GM08714 (cell line): ENCODE measurements at regions not wholly inside any gene's neighbourhood (a gene's known extent, or its start where the extent isn't known, plus 50 kb on each side); places are given as distances from the start of the nearest gene placed in this dataset.

Source experiments
- H3K4me3 ChIP-seq: fragments of 200-500 bp; sonication (Bioruptor generic); 2 replicates; pipeline ENCODE4 v1.5.1; 2014; ENCODE audit warnings: mild to moderate bottlenecking, low read length, inconsistent platforms
- ZNF274 ChIP-seq: IDR thresholded peaks from 2 replicates; pipeline ENCODE4 v1.6.1; 2012; ENCODE audit warnings: mild to moderate bottlenecking, low read depth, low read length

DNA sequence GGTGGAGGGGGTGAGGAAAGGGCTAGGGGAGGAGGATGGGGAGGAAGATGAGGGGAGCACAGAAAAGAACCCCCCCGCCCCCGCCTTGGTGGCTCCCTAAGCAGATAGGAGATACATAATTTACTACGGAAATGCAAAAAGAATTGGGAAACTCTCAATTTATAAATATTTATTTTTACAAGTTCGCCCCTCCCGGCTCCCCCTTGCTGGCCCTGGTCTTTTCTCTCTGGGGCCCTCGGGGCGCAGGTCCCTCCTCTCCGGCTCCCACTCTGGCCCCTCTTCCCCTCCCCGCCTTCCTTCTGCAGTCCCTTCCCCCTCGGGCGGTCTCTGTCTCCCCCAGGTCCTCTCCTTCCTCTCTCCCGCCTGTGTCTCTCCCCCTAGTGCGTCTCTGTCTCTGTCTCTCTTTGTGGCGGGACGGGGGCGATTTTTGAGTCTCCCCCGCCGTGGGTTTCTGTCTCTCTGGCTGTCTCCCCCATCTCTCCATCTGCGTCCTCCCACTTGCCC is 173.6 kb upstream of the IER5L start:
- H3K4me3 ChIP-seq, result no peak overlapping the region
- no peak for TF ChIP-seq ZNF274

DNA sequence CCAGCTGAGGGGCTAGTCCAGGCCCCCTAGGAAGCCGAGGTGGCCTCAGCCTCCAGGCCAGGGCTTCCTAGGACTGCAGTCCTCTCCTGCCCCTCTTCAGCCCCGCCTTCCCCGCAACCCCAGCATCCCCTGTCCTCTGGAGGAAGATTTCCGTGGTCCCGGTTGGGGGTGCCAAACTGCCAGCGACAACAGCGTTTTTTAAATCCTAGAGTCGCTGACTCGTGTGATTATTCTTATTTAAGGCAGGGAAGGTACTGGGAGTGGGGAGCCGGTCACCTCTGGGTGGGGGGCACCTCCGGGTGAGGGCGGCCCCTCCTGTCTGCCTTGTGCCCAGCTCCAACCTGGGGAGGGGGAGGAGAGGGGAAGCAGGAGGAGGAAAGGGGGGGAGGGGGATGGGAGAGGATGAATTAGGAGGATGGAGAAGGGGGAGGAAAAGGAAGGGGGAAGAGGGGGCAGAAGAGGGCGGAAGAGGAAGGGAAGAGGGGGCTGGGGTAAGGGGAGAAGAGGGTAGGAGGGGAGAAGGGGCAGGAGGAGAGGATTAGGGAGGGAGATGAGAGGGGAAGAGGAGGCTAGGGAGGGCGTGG is 173.1 kb upstream of the IER5L start:
- no peak overlapping the region for H3K4me3 ChIP-seq
- TF ChIP-seq ZNF274, result no peak

DNA sequence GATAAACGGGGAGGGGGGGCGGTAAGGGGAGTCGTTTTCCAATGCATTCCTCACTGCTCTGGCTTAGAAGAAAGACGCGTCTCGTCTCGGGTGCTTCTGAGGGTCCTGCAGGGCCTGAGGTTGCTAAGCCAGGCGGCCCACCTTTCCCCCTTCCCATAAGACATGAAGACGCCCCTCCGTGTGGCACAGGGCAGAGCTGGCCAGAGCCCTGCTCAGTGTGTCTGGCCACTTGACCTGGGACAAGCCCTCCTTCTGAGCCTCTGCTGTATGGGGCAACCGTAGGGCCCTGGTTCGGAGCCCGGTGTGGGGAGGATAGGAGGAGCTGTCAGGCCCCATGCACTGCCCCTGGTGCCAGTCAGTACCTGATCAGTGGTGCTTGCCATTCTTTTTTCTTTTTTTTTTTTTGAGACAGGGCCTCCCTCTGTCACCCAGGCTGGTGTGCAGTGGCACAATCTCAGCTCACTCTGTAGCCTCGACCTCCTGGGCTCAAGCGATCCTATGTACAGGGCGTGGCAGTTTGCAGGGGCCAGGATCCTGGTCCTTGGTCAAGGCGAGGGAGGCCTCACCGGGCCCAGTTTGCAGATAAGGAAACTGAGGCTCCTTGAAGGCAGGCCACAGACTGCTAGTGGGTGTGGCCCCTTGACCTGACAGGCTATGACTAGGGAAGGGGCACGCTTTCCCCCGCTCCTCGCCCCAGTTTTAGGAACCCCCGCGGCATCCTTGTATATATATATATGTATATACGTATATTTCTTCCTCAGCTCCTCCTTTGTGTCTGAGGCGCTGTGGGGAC is 172.3 kb upstream of the IER5L start:
- H3K4me3 ChIP-seq, result no peak overlapping the region
- TF ChIP-seq ZNF274, result no peak

DNA sequence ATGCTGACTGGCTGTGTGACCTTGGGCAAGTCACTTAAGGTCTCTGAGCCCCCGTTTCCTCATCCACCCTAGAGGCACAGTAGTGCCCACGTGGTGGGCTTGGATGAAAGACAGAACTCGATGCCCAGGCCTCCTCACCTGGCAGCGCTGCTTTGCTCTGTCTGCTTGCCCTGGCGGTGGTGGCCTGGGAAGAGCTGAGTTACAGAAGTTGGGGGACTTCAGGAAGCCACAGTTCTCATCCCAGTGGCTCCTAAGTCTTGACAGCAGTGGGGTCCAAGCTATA is 171.5 kb upstream of the IER5L start:
- TF ChIP-seq ZNF274, result no peak
- no peak overlapping the region for H3K4me3 ChIP-seq

DNA sequence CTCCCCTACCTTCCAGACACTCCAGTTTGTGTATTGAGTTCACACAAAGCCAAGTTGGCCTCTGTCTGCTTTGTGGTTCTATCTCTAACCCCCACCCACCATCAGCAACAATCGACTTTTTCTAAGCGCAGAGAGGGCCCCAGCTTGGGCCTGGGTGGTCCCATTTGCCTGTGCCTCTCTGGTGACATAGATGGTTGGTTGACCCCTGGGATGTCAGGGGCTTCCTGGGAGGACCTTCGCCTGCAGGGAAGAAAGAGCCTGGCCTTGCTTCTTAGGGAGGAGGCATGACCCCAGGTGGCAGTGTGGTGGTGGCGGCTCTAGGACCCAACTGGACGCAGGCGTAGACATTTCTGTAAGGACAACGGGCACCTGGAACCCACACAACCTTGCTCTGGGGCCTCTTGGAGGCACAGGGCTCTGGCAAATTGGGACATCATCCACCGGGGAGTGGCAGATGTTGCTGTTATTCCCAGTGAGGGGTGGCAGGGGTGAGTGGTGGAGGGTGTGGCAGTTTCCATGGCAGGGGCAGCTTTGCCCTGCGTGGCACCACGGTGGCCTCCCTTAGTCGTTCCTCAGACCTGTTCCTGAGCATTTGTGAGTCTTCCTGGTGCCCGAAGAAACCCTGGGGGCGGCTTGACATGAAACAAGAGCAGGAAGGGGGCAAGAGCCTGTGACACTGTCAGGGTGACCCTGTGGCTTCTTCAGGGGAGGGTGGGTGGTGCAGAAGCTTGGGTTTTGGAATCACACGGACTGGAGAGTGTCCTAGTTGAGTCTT is 171.0 kb upstream of the IER5L start:
- no peak overlapping the region for H3K4me3 ChIP-seq
- TF ChIP-seq ZNF274, result no peak

DNA sequence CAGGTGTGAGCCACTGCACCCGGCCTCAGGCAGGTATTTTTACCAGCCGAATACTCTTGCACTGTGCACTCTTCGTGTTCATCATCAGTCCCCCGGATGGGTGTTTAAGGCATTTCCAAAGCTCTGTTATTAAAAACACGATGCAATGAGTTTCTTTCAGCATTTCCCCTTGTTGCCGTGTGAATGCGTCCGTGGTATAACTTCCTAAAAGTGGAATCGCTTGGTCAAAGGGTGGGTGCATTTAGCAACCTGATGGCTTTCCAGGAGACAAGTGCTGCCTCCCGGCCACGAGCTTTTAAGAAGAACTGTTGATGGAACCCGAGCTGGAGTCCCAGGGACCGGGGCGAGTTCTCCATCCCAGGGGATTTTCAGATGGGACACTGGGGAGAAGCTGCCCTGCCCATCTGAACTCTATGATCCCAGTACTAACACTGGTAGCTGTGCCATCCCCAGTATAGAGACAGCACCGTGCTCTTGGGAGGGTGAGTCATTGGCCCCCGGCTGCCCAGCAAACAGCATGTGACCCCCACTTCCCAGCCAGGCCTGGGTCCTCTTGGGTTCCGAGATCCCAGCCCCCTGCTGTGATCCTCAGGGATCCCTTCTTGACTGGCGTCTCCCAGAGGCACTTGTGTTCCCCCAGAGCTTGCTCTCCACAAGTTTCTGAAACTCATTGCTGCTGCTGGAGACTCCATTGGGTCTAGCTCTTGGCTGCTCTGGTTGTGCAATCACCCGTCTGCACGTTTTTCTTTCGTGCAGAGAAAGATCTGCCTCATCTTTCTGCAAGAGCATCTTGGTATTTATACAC is 169.5 kb upstream of the IER5L start:
- H3K4me3 ChIP-seq, result no peak overlapping the region
- TF ChIP-seq ZNF274, result no peak

DNA sequence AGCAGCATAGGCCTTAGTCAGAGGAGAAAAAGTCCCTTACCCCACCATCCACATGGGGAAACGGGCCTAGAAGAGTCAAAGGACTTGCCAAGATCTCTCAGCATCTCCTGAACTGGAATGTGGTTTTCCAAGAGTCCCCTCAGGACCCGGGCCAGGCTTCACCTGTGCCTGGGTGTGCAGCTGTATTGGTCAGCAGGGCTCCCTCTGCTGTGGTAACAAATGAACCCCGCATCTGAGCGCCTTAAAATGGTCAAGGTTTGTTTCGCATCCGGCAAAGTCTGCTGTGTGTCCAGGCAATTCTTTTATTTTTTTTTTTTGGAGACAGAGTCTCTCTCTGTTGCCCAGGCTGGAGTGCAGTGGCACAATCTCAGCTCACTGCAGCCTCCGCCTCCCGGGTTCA is 168.0 kb upstream of the IER5L start:
- no peak for TF ChIP-seq ZNF274
- H3K4me3 ChIP-seq, result no peak overlapping the region

DNA sequence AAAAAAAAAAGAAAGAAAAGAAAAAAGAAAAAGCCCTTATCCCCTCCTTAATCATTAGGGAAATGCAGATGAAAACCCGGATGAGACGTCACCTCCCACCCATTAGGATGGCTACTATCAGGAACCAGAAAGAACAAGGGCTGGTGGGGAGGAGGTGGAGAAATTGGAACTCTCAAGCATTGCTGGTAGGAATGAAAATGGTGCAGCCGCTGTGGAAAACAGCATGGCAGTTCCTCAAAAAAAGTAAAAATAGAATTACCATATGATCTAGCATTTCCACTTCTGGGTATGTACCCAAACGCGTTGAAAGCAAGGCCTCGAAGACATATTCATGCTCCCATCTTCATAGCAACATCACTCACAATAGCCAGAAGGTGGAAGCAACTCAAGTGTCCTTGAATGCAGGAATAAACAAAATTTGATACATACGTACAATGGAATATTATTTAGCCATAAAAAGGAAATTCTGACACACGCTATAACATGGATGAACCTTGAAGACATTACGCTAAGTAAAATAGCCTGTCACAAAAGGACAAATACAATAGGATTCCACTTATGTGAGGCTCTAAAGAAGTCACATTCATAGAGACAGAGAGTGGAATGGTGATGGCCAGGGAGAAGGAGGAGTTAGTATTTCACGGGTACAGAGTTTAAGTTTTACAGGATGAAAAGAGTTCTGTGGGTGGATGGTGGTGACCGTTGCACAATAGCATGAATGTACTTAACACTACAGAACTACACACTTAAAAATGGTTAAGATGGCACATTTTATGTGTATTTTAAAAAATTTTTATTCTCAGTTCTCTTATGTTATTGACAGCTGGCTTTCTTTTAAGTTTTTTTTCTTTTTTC is 166.8 kb upstream of the IER5L start:
- no peak for TF ChIP-seq ZNF274
- no peak overlapping the region for H3K4me3 ChIP-seq

DNA sequence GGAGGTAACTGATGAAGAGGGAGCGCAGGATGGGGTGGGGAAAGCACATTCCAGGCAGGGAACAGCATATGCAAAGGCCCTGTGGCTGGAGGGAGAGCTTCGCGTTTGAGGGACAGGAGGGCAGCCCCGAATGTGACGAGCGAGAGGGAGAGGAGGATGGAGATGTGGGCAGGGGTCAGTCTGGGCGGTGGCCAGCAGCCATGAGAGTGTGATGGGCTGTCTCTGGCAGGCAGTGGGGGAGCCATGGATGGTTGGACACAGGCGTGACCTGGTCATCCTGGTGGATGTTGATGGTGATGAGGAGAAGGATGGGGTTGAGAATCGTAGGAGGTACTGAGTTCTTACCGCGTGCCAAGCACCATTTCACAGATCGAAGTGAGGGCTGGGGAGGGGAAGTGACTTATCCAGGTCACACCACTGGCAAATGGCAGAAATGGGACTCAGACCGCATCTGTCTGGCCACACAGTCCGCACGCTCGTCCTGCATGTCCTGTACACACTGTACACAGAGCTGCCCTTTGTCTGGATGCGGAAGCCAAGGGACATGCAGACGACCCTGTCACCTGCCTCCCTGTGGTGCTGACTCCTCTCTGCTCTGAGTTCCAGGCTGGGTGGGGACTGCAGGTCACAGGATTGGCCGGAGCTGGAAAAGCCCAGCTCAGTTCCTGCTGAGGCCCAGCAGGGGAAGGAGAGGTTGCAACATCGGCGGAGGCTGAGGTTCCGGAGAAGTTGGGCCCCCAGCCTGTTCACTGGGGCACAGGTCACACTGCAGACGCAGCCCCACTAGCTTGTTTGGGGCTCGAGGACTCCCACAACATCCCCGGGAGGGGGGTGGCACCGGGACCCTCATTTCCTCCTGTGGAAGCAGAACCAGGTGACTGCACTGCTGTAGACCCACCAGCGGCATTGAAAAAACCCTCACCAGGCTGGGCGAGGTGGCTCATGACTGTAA is 165.6 kb upstream of the IER5L start:
- no peak for TF ChIP-seq ZNF274
- no peak overlapping the region for H3K4me3 ChIP-seq

DNA sequence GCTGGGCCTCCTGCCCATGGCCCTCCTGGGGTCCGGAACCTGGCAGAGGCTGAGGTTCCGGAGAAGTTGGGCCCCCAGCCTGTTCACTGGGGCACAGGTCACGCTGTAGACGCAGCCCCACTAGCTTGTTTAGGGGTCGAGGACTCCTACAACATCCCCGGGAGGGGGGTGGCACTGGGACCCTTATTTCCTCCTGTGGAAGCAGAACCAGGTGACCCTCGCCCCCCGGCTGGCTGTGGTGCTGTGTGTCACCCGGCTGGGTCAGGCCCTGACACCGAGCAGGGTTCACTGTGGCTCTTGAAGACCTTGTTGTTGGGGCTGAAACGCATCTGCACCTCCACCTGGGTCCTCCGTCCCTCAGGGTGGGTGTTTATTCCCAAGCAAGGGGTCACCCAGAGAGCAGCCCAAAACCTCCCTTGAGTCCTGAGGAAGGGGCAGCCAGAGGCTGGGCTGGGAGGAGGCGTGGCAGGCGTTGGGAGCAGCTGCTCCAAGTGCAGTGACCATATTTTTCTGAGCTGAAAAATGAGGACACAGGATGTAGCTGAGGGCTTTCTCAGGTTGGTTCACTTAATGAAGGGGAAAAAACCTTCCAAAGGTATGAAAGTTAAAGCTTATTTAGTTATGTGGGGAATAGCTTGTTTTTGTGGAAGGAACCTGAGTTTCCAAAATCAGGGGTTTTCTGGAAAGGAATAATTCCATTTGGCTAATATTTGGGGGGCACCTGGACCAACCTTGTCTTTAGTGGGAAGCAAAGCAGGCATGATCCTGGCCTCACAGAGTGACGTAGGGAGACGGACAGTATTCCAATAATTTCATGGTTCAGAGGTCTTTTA is 164.7 kb upstream of the IER5L start:
- no peak overlapping the region for H3K4me3 ChIP-seq
- TF ChIP-seq ZNF274, result no peak

DNA sequence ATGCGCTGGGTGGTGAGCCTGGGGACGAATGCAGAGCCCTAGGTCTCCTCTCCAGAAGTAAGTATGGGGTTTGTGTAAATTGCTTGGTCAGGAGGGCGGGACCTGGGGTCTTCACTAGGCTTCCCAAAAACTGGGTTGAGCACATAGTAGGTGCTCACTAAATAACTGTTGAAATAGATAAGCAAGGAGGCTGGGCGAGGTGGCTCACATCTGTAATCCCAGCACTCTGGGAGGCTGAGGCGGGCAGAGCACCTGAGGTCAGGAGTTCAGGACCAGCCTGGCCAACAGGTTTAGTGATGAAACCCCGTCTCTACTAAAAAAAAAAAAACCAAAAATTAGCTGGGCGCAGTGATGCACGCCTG is 163.9 kb upstream of the IER5L start:
- TF ChIP-seq ZNF274, result no peak
- no peak overlapping the region for H3K4me3 ChIP-seq
